ENCODE measurements at regions not wholly inside any gene's neighbourhood (a gene's known extent, or its start where the extent isn't known, plus 50 kb on each side); places are given as distances from the start of the nearest gene placed in this dataset.

DNA sequence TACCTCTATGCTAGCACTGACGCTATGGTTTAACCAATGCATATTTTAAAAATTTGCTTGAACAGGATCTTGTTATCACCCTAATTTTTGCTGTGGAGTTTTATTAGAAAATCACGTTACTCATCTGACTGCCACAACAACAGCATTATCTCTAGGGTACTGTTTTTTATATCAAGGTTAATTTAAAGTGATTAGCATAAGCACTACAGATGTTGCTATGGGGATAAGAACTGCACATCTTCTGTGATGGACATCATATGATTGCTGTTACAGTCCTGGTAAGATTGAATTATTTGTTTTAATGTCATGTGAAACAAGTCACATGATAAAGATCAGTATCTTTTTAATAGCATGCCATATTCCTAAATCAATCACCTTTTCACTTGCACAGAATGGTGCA is 492.2 kb upstream of the ROBO2 start:
- DNase-seq, result no peak
- ATAC-seq, result no peak
- intact Hi-C loops (cut with micrococcal nuclease), result no loop called here

DNA sequence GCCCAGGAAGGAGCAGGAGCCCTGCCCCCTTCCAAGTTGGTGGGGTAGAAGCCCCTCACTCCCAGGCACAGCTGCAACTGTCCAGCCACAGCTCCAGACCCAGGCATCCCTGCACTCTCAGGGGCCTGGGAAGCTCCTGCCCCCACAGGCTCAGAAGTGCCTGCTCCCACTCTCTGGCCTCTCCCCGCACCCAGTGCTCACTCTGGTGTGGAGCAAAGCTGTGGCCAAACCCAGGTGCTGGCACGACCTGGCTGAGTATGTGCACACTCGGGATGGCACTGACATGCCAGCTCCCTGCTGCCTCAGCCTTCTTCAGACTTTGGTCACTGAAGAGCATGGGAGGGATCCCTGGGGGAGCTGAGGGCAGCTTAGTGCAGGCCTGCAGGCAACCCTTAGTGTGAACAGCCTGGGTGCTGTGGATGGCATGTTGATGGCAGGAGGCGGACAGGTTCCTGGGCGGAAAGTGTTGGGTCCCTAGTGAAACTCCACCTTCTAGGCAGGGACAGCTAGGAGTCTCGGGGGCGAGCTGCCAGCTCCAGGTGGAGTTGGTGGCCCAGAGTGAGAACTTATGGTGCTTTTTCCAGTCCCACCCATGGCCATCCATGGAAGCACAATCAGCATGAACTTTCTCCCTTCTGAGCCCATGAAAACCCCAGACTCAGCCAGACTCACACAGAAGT is 489.2 kb upstream of the ROBO2 start:
- DNase-seq, result no peak
- no peak for ATAC-seq
- intact Hi-C loops (cut with micrococcal nuclease), result no loop called here

DNA sequence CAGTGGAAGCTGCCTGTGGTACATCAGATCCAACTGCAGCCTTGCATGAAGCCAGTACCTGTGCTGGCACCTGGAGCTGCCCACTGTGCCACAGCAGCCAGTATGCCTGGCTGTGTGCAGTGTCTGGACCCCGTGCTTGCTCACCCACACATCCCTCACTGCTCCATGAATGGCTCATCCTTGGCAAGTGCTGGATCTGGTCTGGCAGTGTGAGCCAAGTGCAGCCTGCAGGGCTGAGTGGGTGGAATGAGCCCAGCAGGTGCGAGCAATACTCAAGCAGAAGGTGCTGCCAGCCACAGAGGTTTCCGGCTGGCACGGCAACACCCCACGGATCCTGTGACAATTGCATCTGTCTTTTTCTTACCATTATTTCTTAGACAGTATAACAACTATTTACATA is 488.2 kb upstream of the ROBO2 start:
- DNase-seq (no peak), ATAC-seq (no peak)
- intact Hi-C loops (cut with micrococcal nuclease), result no loop called here

DNA sequence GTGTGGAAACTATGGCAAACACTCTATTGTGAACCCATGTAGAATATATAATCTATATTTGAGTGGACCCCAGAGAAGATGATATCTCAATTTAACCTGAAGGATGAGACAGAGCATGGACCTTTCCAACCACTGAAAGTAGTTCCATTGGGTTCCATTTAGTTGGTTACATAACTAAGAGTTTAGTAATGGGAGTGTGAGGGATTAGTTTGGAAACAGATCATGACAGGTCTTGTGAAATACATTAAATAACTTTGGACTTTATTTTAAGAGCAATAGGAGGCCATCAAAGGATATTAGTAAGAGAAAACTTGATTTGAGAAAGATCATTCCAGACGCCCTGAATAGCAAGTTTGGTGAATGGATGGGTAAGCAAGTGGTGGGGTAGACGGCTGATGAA is 487.2 kb upstream of the ROBO2 start:
- DNase-seq (no peak), ATAC-seq (no peak)
- intact Hi-C loops (cut with micrococcal nuclease), result no loop called here

DNA sequence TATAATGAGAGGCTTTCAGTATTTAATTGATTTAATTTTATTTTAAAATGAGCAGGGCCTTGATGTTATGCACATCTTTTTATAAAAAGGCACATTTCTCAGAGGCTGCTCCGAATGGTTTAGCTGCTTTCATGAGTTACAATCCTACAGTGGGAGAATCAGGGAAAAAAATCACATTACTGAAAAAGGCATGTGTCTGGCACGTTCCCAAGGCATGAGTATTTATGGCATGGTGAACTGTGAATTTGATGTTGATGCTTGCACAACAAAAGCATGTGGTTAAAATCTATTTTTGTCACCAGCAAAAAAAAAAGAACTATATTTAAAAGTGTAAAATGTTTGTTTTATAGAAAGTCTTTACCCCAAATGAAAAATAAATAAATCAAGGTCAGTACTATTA is 485.2 kb upstream of the ROBO2 start:
- intact Hi-C loops (cut with micrococcal nuclease), result no loop called here
- ATAC-seq, result no peak
- DNase-seq, result no peak

DNA sequence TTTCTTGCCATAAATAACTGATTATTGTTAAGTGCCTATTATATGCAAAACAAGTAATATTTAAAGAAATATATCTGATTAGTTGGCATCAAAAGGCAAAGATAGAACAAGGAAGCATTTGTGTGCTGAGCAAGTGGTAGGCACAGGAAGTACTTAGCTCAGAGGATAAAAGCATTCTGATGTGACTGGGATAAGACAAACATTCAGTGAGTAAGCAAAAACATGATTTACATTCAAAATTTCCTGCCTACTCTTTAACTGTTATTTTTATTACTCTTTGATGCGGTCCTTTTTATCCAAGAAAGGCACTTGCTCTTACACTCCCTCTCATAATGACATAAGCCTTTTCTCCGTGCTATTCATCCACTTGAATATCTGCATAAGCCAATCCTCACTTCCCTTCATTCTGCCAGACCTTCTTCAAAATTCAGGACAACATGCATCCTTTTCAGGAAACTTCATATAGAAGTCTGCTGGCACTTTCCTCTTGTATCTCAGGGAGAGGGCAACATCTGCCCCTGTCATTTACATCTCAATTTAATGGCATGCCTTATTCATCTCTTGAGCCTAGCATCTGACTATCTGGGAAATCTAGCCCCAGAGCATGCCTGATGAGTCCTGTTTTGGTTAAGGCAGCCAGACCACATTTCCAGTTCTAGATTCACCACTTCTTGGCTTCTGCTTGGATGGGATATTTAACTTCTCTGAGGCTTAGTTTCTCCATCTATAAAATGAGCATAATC is 478.2 kb upstream of the ROBO2 start:
- ATAC-seq (no peak), DNase-seq (no peak)
- intact Hi-C loops (cut with micrococcal nuclease), result loop anchor here (10.0 kb wide), 1 partner anchor 197 kb away; no protein-coding TSS in a partner anchor

DNA sequence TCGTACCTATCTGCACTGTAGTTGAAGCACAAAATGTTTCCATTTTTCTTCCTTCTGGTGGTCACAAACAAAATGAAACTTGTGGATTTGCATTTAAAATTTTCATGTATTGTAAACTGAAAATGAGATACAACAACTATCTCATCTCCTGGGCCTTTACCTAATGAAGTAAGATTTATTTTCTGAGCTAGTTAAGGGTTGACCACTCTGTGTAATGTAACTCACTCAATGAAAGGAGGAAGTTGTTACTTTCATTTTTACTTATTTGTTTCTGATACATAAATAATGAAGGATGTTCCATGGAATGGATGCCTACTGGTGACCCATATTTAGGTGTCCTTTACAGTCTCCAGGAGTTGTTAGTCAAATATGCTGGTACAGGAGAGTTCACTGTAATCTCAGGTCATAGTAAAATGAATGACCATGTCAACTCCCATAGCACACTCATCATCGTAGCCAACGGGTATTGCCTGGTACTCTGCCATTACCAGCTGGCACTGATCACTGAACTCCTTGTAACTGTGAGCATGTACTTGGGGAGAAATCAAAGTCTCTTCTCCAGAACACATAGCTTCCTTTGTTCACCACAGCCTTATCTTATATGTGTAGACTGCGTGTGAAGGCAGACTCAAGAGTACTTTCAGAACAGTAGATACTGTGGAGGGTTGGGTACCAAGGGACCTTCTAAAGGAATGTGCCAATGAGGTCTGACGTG is 474.2 kb upstream of the ROBO2 start:
- DNase-seq (peak; percentile 38), ATAC-seq (peak; percentile 96)
- intact Hi-C loops (cut with micrococcal nuclease), result loop anchor here (10.0 kb wide), 1 partner anchor 201 kb away; no protein-coding TSS in a partner anchor

DNA sequence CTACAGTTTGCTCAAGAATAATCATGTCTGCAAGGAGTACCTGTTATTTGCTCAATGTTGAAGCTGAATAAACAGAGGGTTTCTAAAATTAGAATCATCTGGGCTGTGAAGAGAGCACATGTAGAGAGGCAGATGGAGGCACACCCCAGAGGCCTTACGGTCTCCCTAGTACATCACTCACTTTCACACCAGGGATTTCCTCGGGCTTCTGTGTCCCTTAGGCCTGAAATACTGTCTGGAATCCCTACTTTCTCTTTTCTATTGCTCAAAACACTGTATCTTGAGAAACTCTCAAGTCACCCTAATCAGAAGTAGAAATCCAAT is 473.7 kb upstream of the ROBO2 start:
- intact Hi-C loops (cut with micrococcal nuclease), result loop anchor here (10.0 kb wide), 1 partner anchor 201 kb away; no protein-coding TSS in a partner anchor
- ATAC-seq (no peak), DNase-seq (no peak)

DNA sequence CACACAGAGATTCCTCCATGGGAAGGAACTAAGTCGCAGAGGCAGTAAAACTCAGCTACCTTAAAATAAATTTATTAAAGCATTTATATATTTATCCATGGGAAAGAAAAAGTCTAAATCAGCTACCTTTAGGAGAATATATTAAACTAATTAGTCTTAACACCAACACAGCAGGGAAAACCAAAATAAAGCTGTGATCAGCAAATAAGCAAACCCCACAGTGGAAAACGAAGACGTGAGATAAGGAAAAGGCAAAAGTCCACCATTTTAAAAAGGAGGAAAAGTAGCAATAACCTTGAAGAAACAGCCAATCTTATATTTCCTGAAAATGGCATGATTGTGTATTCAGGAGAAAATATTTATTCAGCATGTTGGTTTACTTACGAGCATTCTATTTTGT is 473.0 kb upstream of the ROBO2 start:
- no peak for ATAC-seq
- intact Hi-C loops (cut with micrococcal nuclease), result loop anchor here (10.0 kb wide), 1 partner anchor 202 kb away; no protein-coding TSS in a partner anchor
- DNase-seq, result no peak

DNA sequence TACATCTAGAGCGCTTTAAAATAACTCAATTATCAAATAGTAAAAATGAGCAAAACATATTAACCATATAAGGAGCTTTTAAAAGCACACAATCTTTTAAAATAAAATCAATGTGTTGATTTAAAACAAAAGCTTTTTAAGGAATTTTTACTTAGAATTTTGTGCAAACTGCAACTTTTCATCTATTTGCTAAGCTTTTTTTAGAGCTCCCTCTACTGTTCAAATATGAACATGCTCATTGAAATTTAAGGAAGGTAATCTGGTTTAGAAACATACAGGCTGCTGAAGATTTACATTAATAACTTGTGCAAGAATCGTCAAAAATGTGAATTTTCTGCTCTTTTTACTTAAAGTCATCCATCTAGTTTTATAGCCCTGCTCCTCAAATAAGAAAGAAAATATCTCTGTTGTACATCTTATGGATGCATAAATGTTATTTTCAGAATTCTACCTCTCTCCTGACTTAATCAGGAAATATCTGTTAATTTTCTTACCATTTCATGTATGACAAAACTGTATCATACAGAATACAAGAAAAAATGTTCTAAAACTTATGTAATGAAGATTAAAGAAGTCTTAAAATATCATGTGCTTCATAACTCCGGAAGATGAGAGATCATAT is 469.4 kb upstream of the ROBO2 start:
- intact Hi-C loops (cut with micrococcal nuclease), result no loop called here
- no peak for DNase-seq
- ATAC-seq, result no peak

DNA sequence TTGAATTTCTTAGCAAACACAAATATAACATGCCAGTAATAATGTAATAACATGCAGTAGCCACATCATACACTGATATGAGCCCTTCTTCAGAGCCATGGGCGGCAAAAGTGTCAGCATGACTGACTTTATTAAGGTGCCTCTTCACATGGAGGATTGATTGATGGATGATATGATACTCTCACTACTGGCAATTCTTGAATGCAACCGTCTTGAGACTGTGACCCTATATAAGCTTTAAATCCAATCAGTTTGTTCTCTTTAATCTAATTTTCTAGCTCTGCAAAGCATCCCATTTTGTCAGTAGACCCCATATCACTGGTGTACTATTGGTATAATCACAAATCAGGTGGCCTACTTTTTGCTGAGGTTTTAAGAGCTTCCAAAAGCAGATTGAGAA is 463.7 kb upstream of the ROBO2 start:
- DNase-seq (no peak), ATAC-seq (no peak)
- intact Hi-C loops (cut with micrococcal nuclease), result no loop called here

DNA sequence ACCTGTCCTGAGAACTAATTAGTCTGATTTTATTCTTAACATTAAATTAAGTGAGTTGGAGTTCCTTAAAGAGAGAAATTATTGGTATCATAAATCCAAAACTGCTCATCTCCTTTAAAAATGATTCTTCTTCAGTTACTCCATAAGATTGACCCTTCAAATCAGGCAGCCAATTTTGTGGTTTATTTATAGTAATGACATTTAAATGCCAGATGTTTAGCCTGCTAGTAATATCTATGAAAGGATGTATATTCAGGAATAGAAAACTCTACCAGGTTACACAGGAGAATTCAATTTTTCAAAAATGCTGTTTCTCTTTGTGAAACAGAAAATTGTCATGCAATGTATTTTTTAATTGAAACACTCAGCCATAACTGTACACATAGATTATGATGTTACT is 457.8 kb upstream of the ROBO2 start:
- peak; percentile 47 for ATAC-seq
- DNase-seq, result no peak
- intact Hi-C loops (cut with micrococcal nuclease), result no loop called here

DNA sequence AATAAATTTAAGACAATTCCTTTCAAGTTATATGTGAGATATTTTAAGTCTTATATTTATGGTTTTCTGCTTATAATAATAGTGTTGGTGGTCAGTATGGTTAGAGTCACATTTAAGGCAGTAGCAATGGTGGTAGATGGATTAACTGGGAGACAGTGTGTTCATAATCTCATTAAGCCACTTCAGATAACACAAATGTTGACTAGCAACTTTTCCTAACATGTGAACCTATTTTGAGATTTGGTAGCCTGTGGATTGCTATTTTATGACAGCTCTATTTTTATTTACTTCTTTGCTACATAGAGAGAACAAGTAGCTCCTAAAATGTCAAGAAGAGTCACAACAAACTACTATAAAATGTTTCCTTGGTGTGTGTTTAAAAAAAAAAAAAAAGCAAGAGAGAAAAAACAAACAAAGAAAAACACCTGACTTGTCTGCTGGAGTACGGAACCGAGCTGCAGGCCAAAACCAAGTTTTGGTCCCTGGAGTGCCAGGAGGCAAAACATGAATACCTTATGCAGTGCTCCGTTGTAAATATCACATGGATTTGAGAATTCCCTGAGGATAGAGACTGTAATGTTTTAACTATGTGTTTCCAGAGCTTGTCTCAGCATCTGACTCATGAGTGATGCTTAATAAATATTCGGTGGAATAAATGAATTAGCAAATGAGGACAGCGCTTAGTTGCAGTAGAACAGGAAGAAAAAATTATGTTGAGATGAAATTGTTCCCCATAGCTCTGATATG is 457.1 kb upstream of the ROBO2 start:
- intact Hi-C loops (cut with micrococcal nuclease), result no loop called here
- ATAC-seq (peak; percentile 90), DNase-seq (no peak)

DNA sequence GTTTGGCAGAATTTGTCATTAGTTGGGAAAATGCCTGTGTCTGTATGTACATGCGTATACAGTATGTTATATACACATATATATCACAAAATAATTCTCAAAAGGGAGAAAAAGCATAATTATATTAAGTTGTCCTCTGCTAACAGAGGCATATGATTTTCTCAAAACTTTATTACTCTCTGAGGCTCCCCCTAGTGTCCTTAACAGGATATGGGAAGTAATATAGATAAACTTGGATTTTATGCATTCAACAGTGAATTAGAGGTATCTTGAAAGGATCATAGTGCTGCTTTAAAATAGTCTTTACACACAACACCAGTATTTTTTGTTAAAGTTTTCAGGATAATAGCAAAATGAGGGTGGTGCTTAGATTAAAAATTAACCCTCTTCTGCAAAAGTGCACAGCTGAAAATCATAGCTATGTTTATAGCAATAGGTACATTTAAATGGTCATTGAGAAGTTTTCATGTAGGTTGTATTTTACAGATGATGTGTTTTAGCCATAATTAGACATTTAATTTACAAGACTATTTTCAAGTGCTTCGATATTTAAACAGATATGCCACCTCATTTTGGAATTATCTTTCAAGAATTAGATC is 454.0 kb upstream of the ROBO2 start:
- ATAC-seq, result no peak
- no peak for DNase-seq
- intact Hi-C loops (cut with micrococcal nuclease), result no loop called here

DNA sequence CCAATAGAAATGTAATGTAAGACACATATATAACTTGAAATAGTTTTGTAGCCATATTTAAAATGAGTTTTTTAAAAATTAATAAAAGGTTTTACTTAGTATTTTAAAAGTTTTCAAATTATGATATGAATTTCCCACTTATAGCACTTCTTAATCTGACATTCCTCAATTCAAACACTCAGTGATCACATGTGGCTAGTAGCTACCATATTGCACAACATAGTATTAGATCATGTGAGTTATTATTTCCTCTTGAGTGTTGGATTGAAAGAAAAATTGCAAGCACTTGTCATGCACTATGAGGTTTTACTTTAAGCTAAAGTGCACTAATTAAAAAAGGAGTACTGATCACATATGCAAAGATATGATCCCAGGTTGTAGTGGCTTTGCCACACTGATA is 453.4 kb upstream of the ROBO2 start:
- ATAC-seq (no peak), DNase-seq (no peak)
- intact Hi-C loops (cut with micrococcal nuclease), result no loop called here

DNA sequence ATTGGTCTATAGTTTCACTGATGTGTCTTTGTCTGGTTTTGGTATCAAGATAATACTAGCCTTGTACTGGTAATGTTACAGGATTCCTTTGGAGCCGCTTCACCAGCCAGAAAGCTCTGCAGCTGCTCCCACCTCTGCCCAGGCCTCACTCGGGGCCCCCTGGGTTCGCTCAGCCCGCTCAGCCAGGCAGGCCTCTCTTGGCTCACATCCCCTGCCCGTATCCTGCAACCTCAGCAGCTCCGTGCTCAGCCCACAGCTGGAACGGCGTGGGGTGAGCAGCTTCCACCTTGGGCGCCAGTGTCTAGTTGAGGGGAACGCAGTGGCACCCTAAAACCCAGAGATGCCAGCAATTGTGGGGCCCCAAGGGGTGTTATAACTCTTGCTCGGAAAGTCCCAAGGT is 429.7 kb upstream of the ROBO2 start:
- no peak for ATAC-seq
- intact Hi-C loops (cut with micrococcal nuclease), result no loop called here
- no peak for DNase-seq

DNA sequence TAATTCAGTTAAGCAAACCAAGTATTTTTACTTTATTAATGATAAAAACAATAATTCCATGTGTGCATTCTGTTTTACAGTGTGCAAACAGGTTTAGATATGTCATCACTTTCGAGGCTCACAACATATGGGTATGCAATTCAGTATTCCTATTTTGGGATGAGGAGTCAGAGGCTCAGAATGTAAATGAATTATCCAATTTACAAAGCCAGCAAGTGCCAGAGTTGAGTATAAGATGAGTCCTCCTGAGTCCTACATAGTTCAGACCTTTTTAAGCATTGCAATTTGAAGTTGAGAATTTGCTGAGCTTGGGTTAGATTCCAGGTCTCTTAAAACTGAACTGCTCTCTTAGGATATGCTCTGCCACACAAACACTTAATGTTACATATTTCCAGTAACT is 424.2 kb upstream of the ROBO2 start:
- intact Hi-C loops (cut with micrococcal nuclease), result no loop called here
- DNase-seq (no peak), ATAC-seq (no peak)

DNA sequence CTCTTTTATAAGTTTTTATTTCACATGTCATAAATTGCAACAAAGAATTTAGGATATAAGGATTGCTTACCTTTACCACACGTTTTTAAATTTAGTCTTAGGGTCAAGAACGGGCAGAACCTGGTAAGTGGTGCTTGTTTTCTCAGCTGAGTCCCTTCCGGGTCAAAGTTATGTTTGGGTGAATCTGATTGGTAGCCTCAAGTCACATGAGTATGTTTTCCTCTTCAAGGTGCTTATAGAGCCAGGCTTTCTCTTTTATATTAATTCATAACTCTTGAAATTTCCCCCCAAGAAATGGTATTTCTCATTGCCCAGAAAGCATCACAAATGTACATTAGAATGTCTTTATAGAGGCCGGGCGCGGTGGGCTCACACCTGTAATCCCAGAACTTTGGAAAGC is 415.7 kb upstream of the ROBO2 start:
- DNase-seq, result no peak
- intact Hi-C loops (cut with micrococcal nuclease), result no loop called here
- no peak for ATAC-seq

DNA sequence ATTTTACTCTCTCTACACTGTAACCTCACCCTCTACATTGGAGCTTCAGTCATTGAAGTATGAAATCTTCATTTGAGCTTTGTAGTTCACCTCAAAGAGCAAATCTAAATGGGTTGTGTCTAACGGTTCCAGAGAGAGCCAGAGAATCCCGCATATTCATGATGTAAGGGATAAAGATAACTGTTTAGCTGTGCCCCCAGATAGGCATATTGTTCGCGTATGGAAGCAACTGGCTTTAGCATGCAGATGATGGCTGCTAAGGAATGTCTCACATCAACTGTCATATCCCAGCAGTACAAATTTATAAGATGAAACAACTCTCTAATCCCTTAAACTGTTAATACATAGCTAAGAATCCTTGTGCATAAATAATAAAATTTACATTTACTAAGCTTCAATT is 412.7 kb upstream of the ROBO2 start:
- intact Hi-C loops (cut with micrococcal nuclease), result no loop called here
- DNase-seq, result no peak
- ATAC-seq, result no peak
